Panc1 (cell line): ENCODE measurements at regions not wholly inside any gene's neighbourhood (a gene's known extent, or its start where the extent isn't known, plus 50 kb on each side); places are given as distances from the start of the nearest gene placed in this dataset.

Source experiments
- CTCF ChIP-seq: fragments of 450-650 bp; IDR thresholded peaks from 2 replicates; pipeline ENCODE4 v1.5.1; 2017; ENCODE audit warnings: mild to moderate bottlenecking
- POLR2AphosphoS5 ChIP-seq: IDR thresholded peaks from 2 replicates; pipeline ENCODE4 v1.6.1; 2012; ENCODE audit warnings: mild to moderate bottlenecking, low read depth, low read length, moderate library complexity
- REST ChIP-seq, 2 experiments: IDR thresholded peaks; 2 replicates each; pipeline ENCODE4 v1.6.1; 2011 to 2012; ENCODE audit warnings: low read depth in 2 of 2, control low read depth in 1 of 2, low read length in 1 of 2, mild to moderate bottlenecking in 1 of 2, moderate library complexity in 1 of 2; ENCODE audit not compliant: insufficient read depth in 1 of 2
- SIN3A ChIP-seq: IDR thresholded peaks from 2 replicates; pipeline ENCODE4 v1.6.1; 2012; ENCODE audit warnings: low read depth, mild to moderate bottlenecking, low read length, moderate library complexity, borderline replicate concordance; ENCODE audit not compliant: insufficient read depth
- TCF7L2 ChIP-seq: IDR thresholded peaks from 2 replicates; pipeline ENCODE4 v1.6.1; 2011; ENCODE audit warnings: mild to moderate bottlenecking, low read depth, low read length, inconsistent platforms

DNA sequence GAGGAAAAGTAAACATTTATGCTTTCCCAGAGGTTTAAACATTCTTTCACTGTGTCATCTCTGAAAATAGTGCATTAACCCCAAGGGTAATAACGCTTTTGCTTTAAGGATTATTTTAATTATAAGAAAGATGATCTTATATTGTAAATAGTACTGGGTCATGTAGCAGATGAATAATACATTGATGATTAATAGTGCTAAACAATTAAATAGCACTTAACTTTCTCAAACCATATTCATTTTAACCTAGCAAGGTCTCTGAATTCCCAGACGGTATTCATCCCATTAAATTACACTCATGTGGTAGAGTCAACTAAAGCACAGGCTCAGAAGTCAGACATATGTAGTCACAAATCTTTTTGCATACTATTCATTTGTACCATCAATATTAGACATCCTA lies 115.6 kb upstream of the FAR2 start:
- no peak for TF ChIP-seq SIN3A
- TF ChIP-seq CTCF = no peak
- TF ChIP-seq POLR2AphosphoS5 = no peak
- TF ChIP-seq REST (IDR thresholded peaks at IDR 0.05; ENCODE audit: insufficient read depth in 1 of 2, low read depth in 2 of 2, low read length in 1 of 2) = no peak
- TF ChIP-seq TCF7L2 = no peak
